ENCODE measurements at regions not wholly inside any gene's neighbourhood (a gene's known extent, or its start where the extent isn't known, plus 50 kb on each side); places are given as distances from the start of the nearest gene placed in this dataset.

DNA sequence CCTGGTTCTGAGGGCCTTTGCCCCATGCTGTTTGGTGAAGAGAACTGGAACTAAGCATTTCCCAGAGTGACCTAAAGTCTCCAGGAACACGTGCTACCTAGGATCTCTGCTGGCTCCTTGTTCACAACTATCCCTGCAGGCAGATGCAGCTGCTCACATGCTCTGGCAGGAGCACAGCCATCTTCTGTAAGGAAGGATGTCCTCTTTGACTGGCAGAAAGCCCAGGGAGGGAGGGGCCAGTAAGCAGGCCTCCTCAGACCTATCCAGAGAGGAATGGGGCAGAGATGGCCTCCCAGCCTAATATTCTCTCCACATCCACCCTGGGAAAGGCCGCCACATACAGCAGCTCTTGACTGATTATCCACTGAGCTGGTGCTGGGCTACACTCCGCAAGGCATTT lies 142.8 kb upstream of the EOLA2 start:
- TF ChIP-seq POLR2AphosphoS5 (IDR thresholded peaks at IDR 0.05) (no peak), POLR2A (IDR thresholded peaks at IDR 0.05) (no peak)
- TF ChIP-seq, protein P1, sequence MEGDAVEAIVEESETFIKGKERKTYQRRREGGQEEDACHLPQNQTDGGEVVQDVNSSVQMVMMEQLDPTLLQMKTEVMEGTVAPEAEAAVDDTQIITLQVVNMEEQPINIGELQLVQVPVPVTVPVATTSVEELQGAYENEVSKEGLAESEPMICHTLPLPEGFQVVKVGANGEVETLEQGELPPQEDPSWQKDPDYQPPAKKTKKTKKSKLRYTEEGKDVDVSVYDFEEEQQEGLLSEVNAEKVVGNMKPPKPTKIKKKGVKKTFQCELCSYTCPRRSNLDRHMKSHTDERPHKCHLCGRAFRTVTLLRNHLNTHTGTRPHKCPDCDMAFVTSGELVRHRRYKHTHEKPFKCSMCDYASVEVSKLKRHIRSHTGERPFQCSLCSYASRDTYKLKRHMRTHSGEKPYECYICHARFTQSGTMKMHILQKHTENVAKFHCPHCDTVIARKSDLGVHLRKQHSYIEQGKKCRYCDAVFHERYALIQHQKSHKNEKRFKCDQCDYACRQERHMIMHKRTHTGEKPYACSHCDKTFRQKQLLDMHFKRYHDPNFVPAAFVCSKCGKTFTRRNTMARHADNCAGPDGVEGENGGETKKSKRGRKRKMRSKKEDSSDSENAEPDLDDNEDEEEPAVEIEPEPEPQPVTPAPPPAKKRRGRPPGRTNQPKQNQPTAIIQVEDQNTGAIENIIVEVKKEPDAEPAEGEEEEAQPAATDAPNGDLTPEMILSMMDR (IDR thresholded peaks at IDR 0.05 in 8 of 11, conservative IDR thresholded peaks at IDR 0.05 in 3 of 11): no peak

Data from spleen (tissue), 7 donors.